Body of pancreas (tissue), 4 donors: ENCODE measurements at regions not wholly inside any gene's neighbourhood (a gene's known extent, or its start where the extent isn't known, plus 50 kb on each side); places are given as distances from the start of the nearest gene placed in this dataset.

ENCODE experiments used
- POLR2A ChIP-seq, 3 donors: fragments of 450-650 bp; IDR thresholded peaks; one replicate each; pipeline ENCODE4 v1.6.1; 2016; ENCODE audit warnings: antibody characterized with exemption in 3 of 3, mild to moderate bottlenecking in 2 of 3
- TF ChIP-seq, protein P1 (sequence below), 7 experiments: fragments of 450-650 bp in 4 of 7; fragments of 200-600 bp in 3 of 7; sonication (generic) in 3 of 7; IDR thresholded peaks; one replicate each; pipeline ENCODE4 v1.5.1; 2016 to 2019; ENCODE audit warnings: antibody characterized with exemption in 7 of 7

DNA sequence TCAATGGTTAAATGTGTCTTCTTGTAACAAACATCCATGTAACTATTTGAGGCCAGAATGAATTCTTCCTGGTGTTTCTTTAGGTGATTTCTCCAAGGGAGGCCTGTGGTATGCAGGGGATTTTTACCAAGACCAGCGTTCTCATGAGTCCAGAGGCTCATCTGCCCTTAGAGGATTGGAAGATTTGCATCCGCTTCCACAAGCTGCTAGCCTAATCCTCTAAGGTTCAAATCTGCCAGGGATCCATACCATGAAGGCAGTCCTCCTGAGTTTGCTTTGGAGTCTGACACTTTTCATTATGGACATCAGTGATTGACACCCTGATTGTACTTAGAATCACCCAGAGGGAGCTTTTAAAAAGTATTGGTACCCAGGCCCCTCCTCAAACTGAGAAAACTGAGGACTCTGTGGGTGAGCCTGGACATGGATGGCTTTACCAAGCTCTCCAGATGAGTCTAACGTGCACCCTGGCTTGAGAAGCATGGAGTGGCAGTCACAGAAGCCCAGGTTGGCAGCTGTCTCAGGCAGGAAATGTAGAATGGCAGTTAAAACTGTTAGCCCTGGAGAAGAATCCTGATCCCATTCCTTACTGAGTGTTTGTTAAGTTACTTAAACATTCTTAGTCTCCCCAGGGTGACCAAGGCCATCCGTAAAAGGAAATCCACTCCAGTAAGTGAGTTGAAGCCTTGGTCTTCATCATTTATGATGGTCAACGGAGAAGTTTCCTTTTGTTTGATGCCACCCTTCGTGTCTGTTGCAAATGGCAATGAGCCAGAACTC is 95.3 kb upstream of the RMDN2 start:
- TF ChIP-seq, protein P1, sequence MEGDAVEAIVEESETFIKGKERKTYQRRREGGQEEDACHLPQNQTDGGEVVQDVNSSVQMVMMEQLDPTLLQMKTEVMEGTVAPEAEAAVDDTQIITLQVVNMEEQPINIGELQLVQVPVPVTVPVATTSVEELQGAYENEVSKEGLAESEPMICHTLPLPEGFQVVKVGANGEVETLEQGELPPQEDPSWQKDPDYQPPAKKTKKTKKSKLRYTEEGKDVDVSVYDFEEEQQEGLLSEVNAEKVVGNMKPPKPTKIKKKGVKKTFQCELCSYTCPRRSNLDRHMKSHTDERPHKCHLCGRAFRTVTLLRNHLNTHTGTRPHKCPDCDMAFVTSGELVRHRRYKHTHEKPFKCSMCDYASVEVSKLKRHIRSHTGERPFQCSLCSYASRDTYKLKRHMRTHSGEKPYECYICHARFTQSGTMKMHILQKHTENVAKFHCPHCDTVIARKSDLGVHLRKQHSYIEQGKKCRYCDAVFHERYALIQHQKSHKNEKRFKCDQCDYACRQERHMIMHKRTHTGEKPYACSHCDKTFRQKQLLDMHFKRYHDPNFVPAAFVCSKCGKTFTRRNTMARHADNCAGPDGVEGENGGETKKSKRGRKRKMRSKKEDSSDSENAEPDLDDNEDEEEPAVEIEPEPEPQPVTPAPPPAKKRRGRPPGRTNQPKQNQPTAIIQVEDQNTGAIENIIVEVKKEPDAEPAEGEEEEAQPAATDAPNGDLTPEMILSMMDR (IDR thresholded peaks at IDR 0.05), result no peak
- TF ChIP-seq POLR2A (IDR thresholded peaks at IDR 0.05), result no peak
